HG02970 (cell line): ENCODE measurements at regions not wholly inside any gene's neighbourhood (a gene's known extent, or its start where the extent isn't known, plus 50 kb on each side); places are given as distances from the start of the nearest gene placed in this dataset.

Experiments
- ATAC-seq: cut with Tn5 transposase; IDR thresholded peaks from one replicate; pipeline ENCODE4 v1.9.1; 2021; ENCODE audit warnings: mild to moderate bottlenecking, moderate library complexity, moderate number of reproducible peaks; ENCODE audit not compliant: unreplicated experiment, low FRiP score

DNA sequence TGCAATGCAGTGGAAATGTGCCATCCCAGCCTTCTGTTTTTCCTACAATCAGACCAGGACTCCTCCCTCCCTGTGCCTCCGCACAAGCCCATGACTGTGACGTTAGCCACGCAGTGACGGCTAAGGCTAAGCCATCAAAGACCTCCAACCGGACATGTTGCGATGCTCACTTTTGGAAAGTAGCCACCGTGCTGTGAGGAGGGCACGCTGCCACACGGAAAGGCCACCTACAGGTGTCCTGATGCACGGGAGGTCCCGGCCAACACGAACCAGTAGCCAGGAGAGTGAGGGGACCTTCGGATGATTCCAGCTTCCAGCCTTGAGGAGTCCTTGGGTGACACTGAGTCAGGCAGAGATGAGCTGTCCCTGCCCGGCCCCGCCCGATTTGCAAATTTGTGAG, 53.9 kb downstream of the FOXL1 start:
- no peak for ATAC-seq

DNA sequence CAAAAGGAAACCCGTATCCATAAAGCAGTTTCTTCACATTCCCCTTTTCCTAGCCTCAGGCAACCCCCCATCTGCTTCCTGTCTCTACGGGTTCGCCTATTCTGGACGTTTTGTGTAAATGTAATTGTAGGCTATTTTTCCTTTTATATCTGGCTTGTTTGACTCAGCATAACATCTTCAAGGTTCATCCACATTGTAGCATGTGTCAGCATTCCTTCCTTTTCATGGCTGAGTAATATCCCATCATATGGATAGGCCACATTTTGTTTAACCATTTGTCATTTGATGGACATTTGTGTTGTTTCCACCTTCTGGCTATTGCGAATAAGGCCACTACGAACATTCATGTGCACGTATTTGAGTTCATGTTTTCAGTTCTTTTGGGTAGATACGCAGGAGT, 54.6 kb downstream of the FOXL1 start:
- ATAC-seq: no peak

DNA sequence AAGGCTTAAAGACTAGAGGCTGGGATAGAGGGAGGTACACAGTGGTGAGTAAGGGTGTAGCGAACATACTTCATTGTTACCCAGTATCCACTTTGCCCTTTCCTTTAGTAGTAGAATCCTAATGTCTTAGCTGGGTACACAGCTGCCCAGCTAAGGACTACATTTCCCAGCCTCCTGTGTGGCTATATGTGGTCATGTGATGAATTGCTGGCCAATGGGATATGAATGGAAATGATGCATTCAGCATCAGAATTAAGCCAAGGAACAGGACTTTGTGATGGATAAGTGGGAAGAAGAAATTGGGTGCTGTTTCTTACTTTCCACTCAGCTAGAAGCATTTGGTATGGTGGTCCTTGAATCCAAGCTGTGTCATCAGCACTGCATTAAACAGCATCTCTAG, 55.9 kb downstream of the FOXL1 start:
- no peak for ATAC-seq

DNA sequence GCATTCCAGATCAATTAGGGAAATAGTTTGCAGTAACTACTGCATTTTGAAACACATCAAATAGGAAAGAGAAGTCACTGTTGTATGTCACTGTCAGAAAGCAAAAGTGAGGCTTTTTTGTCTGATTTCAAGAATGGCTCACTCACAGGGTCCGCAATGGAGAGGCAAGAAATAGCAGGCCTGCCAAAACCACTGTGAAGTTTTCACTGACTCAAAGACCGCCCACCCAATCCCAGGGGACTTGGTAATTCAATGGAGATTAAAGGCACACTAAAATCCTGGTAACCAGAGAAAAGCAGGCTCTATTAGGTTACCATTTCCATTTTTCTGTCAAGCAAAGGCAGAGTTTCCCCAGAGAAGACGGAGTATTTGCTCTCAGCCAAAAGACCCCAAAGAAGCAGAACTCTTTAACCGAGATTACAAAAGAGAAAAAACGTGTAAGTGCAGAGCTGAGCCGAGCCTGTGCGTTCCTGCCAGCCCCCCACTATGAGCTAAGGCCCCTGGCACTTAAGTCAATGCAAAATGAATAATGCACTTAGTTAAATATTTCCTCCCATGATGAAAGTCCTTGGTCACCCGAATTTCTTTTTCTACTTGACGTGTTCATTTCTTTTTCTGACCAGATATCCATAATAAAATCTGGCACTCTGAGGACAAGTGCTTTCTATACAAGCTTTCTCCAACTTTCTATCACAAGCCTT, 57.0 kb downstream of the FOXL1 start:
- ATAC-seq: no peak

DNA sequence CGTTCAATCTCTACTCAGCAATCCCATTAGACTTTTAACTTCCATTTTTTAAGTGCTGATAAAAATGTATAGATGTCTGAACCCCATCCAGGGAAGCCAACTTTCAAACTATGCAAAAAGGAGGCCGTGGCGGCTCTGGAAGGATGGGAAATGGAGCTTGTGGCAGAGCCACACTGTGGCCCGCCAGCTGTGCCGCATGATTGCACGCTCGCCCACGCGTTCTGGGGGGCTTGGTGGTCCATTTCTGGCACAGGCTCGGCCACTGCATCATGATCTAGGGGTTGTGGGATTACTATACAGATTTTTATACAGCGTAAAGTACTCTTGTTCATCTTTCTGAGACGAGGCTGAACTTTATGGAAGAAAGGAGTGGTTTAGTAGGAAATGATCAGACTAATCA, 57.6 kb downstream of the FOXL1 start:
- no peak for ATAC-seq

DNA sequence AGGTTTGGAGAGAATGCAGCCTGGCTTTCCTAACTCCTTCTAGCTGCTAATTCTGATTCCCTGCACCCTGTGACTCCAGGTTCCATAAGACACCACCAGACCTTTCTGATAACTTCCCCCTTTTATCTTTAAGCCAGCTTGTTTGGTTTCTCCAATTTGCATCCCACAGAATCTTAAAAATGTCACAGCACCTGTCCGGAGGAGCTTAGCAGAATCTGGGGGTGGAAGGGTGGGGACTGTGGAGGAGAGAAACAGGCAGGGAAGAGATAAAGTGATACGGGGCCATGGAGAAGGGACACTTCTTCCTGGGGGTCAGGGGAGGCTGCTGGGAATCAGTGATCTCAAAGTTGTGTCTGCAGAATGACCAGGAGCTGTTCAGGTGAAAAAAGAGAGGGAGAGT, 59.4 kb downstream of the FOXL1 start:
- ATAC-seq: no peak

DNA sequence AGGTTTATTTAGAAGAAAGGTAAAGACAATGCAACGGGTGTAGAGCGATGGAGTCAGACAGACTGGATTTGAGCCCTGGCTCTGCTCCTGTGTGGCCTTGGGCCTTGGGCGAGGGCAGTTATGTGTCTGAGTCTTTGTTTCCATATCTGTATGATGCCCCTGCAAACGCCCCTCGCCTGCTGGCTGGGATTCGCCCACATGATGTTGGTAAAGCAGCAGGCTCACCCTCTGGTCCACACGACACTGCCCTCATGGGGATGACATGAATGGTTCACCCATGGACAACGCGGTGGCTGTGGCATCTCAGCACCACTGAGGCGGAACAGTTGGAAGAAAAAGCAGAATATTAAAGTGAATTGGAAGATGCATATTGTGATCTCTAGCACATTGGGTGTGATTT, 60.3 kb downstream of the FOXL1 start:
- ATAC-seq: no peak

DNA sequence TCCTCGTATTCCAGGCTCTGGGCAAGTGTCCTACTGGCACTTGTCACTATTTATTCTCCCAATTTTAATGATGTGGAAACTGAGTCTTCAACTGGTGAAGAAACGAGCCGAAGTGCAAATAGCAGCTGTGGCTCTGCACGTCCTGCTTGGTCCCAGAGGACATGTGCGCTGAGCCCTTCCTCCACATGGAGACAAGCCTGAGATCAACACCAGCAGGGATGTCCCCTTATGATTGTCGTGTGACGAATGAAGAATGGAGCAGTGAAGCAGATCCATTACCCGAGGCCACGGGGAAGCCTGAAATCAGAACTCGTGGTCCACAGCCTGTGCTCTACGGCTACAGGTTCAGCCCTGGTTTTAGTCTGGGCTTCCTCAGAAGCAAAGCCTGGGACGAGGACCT, 61.0 kb downstream of the FOXL1 start:
- no peak for ATAC-seq

DNA sequence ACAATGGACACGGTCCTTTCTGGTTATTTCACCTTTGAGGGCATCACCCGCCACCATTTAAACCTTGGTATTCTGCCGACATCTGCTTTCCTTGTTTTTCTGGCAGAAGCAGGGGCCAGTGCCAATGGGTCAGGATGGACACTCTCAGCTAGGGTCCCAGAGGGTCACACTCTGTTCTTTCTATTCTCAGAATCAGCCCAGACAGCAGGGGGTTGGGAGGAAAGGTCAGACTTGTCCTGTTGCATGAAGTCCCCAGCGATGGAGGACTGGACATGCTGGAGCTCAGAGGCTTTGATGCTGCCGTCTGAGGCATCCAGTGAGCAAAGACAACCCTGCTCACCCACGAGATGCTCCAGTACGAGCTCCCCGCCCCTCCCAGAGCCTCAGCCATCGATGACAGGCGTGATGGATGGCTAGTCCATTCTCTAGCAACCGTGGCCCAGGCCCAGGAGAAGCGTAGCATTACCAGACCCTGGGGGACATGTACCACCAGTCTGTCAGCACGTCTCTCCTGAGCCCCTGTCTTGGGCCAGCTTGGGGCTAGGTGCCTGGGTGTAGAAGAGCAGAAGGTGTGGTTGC, 62.0 kb downstream of the FOXL1 start:
- ATAC-seq: no peak

DNA sequence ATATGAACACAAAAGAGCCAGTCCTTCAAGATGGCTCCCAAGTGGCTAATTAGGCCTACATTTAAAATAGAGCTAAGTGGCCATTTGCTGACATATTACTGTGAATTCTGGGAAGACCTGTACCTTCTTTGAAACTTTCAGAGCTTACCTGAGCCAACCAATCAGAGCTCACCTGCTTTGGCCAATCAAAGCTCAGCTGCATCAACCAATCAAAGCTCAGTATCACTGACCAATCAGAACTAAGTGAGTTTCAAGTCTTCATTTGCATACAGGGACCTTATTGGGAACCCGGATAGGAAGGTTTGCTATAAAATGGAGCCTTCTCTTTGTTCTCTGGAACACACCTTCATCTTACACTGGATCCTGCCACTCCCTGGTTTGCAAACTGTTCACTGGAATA, 63.7 kb downstream of the FOXL1 start:
- ATAC-seq: no peak

DNA sequence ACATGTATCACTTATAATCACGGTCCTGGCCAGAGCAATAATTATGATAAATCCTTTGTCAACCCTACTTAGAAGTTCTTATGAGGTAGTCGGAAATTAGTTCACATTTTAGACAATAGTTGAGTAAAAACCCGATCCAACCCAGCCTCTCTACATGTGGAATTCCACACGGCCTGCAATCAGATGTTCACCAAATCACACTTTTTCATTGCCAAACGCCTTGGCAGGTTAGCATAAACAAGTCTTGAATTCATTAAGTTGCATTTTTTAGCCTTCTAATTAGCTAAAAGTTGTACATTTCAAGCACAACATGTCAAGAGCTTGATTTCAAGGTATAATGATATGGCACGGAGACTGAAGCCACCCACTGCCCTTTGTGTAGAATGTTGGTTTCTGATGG, 65.3 kb downstream of the FOXL1 start:
- no peak for ATAC-seq

DNA sequence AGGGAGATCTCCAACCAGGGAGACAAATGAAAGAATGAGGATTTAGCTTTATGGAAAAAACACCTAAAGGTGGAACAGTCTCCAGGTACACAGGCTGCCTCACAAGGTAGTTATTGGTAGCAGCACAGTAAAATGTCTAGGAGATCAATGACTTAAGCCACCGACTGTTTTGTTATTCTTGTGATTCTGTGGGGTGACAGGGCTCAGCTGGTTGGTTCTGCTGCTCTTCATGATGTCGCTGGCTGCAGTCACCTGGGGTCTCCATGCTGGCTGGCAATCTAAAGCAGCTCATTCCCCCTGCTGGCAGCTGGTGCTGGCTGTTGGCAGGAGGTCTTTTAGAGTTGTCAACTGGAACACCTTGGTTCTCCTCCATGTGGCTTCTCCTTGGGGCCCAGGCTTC, 69.2 kb downstream of the FOXL1 start:
- ATAC-seq: no peak

DNA sequence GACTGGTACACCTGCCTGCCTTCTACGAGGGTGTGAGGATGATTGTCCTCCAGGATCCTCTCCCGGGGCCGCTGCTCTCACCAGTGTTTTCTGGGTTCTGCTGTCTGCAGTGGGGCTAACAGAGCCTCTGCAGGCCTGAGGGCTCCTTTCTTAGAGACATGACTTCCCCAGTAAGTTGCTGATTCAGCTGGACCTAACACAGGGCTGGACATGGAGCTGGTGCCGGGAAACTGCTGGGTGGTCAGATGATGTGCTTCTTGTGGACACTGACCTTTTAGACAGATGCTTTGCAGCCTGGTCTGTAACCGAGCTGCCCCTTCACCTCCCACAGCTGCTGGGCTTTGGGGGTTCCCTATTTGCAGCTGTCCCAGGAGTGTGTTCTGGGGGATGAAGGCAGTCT, 71.5 kb downstream of the FOXL1 start:
- ATAC-seq: no peak

DNA sequence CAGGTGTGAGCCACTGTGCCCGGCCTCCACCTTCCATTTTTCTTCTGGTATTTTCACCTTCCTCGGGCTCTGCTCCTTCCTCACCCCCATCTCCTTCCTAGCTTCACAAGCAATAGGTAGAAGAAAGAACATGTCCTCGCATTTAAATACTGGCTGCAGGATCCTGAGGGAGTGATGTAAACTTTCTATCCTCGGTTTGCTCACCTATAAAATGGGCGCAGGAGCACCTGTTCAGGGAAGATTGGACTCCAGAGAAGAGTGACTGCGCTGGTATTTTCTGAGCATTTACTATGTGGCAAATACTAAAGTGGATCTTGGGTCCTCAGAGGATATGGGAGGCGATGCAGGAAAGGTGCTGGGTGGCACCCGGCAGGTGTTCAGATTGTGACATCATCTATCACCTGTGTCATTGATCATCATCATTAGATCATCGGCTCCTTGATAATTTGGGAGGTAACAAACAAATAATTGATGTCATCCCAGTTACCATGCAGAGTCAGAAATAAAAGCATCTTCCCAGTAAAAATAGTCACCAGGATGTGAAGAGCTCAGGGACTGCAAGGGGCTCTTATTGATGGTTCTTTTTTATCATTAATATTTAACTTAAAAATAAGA, 72.8 kb downstream of the FOXL1 start:
- no peak for ATAC-seq

DNA sequence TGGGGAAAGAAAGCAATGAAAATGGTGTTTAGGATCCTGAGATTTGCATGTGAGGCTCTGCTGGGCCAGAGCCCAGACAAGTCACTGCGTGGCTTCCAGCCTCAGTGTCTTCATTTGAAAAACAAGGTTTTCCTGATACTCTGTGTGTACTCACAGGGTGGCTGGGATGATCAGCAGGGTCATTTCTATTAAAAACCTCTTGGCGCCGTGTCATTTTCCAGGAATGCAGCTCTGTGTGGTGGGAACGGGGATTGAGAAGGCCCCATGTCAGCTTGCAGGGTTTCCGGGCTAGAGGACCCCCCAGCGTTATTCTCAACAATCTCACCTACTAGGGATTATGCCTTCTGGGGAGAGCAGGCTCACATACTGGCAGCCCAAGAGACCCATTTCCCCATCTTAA, 73.5 kb downstream of the FOXL1 start:
- no peak for ATAC-seq

DNA sequence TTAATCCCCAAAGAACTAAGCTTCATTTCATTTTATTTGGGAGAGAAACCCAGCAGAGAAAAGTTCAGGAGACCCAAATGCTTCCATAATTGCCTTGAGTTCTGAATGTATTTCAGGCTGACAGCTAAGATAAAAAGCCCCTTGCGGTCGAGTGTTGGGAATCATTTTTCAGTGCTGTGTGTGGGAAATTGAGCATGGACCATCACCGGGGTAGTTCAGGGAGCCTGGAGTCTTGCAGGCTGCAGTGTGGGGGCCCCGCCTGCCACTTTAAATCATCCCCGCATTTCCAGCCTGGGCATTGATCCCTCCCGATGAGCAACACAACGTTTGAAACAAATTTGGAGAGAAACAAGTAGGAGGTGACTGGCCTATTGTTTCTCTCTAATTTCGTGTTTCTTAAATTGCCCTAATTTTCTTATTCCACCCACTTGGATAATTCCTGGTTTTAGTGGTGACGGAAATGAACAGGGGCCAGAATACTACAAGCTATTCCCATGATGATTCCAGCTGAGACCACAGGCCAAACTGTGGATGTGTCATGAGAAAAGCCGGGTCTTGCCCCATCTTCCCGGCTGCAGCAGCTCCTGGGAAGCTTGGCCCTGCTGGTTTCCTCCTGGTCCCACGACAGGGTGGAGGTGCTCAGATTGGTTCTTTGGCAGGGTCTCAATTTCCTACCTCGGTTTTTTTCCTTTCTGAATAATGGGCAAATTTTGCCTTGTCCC, 75.1 kb downstream of the FOXL1 start:
- no peak for ATAC-seq

DNA sequence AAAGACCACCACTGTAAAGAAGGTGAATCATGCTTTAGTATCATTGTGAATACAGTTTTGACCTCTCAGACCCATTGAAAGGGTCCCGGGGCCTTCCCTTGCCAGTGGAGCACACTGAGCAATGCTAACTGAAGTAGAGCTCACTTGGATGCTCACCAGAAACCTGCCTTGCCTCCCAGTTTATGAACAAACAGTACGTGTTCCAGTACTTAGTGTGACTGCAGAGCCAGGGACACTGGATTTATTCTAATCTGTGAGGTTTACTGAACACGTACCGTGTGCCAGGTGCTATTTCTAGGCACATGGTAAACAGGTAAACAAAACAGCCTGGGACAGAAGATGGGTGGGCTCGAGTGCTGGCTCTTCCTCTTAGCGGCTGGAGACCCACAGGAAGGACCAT, 79.6 kb downstream of the FOXL1 start:
- ATAC-seq: no peak

DNA sequence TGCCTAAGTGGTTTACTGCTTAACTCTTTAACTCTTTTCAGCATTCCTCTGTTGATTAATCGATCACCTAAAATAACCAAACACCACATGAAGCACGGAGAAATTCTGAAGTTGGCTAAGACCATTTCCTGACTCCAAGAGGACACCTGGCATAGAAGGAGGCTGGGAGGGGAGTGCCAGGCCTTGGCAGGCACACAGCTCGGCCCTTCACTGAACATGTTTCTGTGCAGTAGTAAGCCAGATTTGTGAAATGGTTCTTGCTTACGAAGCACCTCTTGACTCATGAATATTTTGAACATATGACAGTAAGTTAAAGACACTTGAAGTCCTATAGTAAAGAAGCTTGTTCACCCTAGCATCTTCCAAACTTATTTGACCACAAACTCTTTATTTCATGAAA, 82.3 kb downstream of the FOXL1 start:
- no peak for ATAC-seq

DNA sequence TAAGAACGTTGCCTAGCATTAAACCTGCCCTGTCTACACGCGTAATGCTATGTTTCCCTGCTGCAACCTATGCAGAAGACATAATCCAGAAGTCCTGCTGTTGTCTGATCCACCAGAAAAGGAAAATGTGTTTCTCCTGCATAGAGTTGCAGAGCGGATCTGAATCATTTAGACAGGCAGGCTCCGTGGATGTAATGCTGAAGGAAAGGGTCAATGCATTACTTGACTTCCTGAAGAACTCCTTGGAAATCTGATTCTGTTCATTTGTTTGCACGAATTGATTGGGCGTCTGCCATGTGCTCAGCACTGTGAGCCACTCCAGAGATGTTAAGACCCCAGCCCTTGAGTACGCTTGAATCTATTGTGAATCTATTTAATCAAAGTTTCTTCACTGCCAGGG, 83.4 kb downstream of the FOXL1 start:
- ATAC-seq: no peak

DNA sequence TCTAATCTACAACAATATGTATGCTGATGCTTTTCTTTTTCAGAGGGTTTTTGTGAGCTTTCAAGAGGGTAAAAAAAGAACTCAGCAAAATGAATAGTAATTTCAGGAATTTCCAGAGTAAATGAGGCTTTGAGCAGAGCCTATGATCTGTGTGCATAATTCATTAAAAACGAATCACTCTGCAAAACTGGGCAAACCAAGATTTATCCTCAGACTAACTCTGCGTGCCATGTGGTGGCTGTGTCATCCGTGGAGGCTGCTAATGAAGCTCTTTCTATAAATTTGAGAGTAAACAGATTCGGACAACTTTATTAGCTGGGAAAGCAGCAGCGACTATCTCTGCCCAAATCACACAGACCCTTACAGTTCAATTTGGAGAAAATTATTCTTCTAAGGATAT, 83.8 kb downstream of the FOXL1 start:
- ATAC-seq: no peak

DNA sequence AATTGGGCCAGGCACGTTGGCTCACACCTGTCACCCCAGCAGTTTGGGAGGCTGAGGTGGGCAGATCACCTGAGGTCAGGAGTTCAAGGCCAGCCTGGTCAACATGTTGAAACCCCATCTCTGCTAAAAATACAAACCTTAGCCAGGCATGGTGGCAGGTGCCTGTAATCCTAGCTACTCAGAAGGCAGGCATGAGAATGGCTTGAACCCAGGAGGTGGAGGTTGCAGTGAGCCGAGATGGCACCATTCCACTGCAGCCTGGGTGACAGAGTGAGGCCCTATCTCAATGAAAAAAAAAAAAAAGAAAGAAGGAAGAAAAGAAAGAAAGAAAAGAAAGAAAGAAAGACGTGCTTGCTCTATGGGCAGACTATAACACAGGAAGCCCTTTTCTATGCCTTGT, 84.4 kb downstream of the FOXL1 start:
- no peak for ATAC-seq
